ENCODE measurements at regions not wholly inside any gene's neighbourhood (a gene's known extent, or its start where the extent isn't known, plus 50 kb on each side); places are given as distances from the start of the nearest gene placed in this dataset.
"Not testable (repeated sequence)": the region's sequence is repeated elsewhere in the genome, so short reads cannot be mapped to it uniquely, and the experiment has no call there.

- no peak for DNase-seq (ENCODE audit: low spot score)
Observed at GRCh38 chr2:83155826-83156225, 1303.3 kb downstream of the SUCLG1 start.

DNA sequence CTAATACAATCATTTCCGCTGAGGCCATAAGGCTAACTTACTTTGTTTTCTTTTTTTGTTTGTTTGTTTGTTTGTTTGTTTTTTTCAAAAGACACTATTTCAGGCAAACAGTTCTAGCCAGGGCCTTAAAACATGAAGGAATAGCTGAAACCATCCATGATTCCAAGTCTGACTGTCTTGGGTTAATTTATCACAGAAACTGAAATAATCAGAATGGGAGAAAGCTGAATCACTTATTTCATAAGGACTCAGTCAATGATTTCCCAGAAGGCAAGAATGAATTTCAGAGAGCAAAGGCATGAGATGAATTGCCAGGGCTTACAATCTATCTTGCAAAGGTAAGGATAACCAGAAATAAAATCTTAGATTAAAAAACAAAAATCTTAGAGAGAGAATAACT, 1315.1 kb downstream of the SUCLG1 start:
- no peak for DNase-seq (ENCODE audit: low spot score)

DNA sequence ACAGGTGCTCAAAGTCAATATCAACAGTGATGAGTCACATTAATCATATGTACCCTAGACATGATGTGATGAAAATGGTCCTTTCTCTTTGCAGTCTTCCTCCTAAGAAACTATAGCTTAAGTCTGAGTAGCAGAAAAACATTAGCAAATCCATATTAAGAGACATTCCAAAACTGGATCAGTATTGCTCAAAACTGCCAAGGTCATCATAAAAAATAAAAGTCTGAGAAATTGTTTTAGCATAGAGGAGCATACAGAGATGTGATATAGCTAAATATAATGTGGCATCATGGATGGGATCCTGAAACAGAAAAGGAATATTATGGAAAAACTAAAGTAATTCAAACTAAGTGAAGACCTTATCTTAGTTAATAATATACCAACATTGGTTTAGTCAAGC, 1316.1 kb downstream of the SUCLG1 start:
- DNase-seq (ENCODE audit: low spot score), result no peak

- no peak for DNase-seq (ENCODE audit: low spot score)
Observed at GRCh38 chr2:83115606-83116005, 1343.5 kb downstream of the SUCLG1 start.

DNA sequence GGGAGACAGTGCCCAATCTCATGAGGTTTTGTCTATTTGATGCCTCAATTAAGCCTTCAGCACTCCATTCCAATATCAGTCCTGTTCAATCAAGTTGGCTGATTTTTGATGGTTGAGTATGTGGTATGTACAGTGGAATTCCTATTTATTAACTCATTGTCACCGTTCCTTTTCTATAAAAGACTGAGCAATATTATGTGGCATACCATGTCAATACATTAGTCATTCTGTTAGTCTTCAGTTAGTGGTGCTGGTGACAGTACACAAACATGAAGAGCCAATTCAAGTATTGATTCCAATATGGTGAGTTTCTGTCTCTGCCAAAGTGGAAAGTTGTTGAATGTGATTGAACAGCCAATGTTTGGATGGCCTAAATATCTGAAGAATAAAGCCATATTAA, 1343.9 kb downstream of the SUCLG1 start:
- no peak for DNase-seq (ENCODE audit: low spot score)

- no peak for DNase-seq (ENCODE audit: low spot score)
Observed at GRCh38 chr2:83113953-83114352, 1345.1 kb downstream of the SUCLG1 start.

DNA sequence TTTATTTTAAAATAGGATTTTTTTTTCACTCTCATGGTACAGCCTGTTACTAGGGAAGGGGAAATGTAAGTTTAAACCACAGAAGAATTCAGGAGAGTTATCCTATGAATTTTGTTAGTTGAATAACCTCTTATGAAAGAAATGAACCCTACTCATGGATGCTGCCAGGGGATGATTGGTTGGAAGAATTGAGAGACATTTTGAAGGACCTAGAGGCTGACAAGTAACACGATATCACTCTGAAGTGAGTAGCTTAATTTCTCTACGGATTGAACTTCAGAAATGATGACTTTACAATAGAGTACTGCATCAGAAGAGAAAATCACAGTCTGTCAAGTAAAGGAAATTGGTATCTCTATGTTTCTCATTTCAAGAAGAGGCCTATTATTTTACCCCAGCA, 1346.2 kb downstream of the SUCLG1 start:
- no peak for DNase-seq (ENCODE audit: low spot score)

- no peak for DNase-seq (ENCODE audit: low spot score)
Observed at GRCh38 chr2:83109284-83109683, 1349.8 kb downstream of the SUCLG1 start.

GRCh38 chr2:83106853-83107252, 1352.2 kb downstream of the SUCLG1 start:
- DNase-seq (ENCODE audit: low spot score), result no peak

DNA sequence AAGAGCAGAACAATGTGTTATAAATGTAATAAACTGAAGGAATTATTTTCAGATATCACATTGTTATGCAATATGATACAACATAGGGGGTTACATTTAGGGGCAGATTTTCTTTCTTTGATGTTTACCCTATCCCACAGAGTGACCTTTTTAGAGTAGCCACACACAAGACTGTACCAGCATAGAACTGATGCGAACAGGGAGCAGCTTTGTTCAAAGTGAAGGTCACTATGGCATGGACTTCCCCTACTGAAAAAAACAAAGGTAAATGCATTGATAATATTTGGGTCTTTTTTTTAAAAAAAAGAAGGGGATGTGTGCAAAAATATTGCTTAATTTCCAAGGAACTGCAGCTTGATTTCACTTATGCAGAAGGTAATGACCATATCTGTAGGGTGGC, 1354.9 kb downstream of the SUCLG1 start:
- no peak for DNase-seq (ENCODE audit: low spot score)

GRCh38 chr2:83103613-83104012, 1355.5 kb downstream of the SUCLG1 start:
- DNase-seq (ENCODE audit: low spot score), result no peak

DNA sequence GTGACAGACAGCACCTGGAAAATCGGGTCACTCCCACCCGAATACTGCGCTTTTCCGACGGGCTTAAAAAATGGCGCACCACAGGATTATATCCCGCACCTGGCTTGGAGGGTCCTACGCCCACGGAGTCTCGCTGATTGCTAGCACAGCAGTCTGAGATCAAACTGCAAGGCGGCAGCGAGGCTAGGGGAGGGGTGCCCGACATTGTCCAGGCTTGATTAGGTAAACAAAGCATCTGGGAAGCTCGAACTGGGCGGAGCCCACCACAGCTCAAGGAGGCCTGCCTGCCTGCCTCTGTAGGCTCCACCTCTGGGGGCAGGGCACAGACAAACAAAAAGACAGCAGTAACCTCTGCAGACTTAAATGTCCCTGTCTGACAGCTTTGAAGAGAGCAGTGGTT, 1370.0 kb downstream of the SUCLG1 start:
- not testable (repeated sequence) for DNase-seq (ENCODE audit: low spot score)

DNA sequence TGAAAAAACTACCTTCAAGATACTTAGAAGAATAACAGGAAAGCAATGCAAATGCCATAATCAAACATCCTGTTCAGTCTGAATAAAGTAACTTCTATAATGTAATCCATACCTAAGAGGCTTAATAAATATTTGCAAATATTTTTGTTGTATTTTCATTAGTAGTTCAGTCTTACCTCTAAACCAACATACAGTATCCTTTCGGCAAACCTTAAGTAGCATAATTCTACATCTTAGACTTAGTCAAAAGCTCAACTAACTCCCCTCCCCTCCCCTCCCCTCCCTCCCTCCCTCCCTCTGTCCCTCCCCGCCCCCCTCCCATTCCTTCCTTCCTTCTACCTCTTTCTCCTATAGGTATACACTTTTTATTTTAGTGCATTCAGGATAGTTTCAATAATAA, 1373.2 kb downstream of the SUCLG1 start:
- no peak for DNase-seq (ENCODE audit: low spot score)

DNA sequence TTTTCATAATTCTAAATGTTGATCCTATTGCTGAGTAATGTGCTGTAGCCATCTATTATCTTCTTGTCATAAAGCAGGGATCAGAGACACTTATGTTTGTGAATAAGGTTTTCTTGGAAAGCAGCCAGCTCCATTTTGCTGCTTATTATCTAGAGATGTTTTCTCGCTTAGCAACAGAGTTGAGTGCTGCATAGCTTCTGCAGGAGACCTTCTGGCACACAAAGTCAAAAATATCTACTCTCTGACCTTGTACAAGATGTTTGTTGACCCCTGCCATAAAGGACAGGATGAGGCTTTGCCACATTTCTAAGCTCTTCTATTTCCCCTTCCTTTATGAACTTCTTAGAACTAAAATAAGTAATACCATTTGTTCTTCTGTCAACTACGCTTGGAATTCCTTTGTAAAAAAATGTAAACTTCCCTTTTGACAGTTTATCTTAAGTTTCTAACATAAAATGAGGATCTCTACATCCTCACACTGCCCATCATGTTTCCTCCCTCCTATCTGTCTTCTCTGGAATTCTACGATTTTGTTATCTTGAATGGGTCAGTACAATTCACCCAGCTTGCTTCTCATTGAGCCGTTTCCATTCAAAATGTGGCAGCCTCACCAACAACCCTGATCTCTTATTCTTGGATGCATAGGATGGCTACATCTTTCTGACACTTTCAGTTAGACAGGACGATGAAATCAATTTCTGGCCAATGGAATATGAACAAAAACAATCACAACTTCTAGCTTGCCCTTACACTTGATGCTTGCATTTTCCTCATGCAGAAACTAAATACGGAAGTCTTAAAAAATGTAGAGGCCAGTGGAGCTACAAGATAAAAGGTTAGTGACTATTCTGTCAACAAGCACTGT, 1377.0 kb downstream of the SUCLG1 start:
- no peak for DNase-seq (ENCODE audit: low spot score)

- DNase-seq (ENCODE audit: low spot score), result no peak
Observed at GRCh38 chr2:83079007-83079406, 1380.1 kb downstream of the SUCLG1 start.

DNA sequence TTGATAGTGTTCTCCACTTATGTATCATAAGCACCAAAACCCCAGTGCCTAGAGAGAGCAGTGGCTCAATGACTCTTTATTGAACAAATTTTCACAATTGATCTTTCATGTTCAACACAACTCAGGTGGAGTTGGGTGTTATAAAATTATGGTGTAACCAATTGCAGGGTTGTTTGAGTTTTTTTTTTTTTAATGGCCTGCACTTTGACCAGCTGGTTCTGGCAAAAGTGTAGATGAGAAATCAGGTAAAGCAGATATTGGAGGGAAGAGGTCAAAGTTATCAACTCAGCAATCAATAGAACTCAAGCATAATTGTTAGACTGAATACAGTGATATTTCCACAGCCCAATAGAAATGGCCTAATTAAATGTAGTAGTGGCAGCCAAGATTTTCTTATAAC, 1386.3 kb downstream of the SUCLG1 start:
- no peak for DNase-seq (ENCODE audit: low spot score)

GRCh38 chr2:83071914-83072313, 1387.2 kb downstream of the SUCLG1 start:
- DNase-seq (ENCODE audit: low spot score), result no peak

DNA sequence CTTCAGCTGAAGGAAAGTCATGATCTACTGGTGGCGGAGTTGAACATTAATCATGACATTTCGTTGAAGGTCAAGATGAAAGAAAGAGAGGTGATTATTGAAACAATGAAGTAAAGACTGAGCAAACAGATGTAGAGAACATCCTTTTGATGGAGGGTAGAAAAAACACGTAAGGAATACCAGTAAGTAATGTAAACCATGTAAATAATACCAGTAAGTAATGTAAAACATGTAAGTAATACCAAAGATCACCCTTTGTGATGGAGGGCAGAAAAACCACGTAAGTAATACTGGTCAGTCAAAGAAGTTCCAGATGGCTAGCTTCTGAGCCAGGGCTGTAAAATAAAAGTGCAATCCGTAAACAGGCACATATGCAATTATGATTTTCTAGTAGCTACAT, 1387.7 kb downstream of the SUCLG1 start:
- no peak for DNase-seq (ENCODE audit: low spot score)

DNA sequence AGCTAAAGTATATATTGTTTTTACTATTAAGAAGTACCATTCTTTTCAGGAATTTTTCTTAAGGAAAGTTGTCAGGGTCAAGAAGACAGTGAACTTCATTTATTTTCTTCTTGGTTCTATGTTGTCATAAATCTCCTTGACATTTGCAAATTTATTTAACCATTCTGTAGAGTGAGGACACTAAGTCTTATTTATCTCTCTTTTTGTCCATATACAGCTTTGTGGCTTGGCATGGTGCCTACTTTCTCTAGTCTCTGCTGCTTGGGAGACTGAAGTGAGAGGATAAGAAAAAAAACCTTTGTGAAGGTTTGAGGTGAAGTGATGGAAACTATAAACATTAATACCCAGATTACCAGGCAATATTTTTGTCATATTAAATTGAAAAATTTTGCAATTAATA, 1389.4 kb downstream of the SUCLG1 start:
- DNase-seq (ENCODE audit: low spot score), result no peak

DNA sequence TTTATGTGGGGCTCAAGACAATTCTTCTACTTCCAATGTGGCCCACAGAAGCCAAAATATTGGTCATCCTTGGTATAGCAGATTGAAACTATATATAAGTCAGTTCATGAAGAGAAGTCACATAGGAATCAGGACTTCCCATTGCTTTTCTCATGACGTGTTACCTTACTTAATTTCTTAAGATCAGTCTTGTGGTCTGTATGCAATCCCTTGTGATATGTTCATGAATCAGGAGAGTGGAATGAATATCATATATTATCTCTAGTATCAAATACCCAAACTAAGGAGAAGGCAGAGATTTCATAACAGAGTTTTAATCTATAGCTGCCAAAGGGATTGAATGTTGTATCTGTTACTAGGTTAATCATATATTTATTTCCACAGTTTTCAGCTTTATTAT, 1390.4 kb downstream of the SUCLG1 start:
- no peak for DNase-seq (ENCODE audit: low spot score)

DNA sequence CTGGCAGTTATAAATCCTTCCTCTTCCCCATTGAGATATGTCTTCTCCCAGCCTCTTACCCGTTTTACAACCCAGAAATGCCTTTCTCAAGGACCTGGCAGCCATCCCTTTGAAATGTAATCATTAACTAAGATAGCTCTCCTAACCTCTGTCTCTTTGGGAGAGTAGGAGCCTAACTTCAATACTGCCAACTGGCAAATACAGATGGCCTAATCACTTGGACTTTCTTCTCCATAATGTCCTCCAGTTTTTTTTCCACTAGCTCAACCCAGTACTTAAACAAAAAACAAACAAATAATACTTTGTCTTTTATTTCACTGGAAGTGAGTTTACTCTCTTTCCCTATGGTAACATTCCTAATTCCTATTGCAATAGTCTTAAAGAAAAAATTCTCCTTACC, 1391.1 kb downstream of the SUCLG1 start:
- no peak for DNase-seq (ENCODE audit: low spot score)

GRCh38 chr2:83063933-83064332, 1395.1 kb downstream of the SUCLG1 start:
- DNase-seq (ENCODE audit: low spot score), result no peak

DNA sequence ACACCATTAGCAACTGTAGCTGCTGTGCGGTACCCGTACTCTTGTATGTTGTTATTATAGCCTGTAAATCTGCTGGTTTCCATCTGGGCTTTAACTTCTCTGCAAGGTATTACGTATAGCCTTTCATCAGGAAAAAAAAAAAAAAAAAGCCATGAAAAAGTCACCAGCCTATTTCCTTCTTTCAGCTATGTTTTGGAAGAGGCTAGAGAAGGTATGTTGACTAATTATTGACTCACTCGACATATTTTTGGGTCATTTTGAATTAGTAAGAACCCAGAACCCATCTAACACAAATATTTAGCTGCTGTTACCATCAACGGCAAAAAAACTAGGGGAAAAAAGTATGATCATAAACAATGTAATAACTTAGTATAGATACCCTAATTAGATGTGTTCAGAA, 1395.6 kb downstream of the SUCLG1 start:
- no peak for DNase-seq (ENCODE audit: low spot score)

GRCh38 chr2:83058683-83059082, 1400.4 kb downstream of the SUCLG1 start:
- no peak for DNase-seq (ENCODE audit: low spot score)

Data from globus pallidus (tissue), 1 donor.